Liver (tissue), 3 donors: ENCODE measurements at regions not wholly inside any gene's neighbourhood (a gene's known extent, or its start where the extent isn't known, plus 50 kb on each side); places are given as distances from the start of the nearest gene placed in this dataset.

ENCODE experiments used
- ATF3 ChIP-seq: IDR thresholded peaks from 2 replicates; pipeline ENCODE4 v1.6.1; 2016; ENCODE audit warnings: antibody characterized with exemption
- CTCF ChIP-seq: fragments of 150-350 bp; IDR thresholded peaks from 2 replicates; pipeline ENCODE4 v1.5.1; 2017; ENCODE audit warnings: improper control_type of control experiment, low read depth, low read length; ENCODE audit not compliant: missing input control
- GABPA ChIP-seq, 2 donors: IDR thresholded peaks in 1 of 2; conservative IDR thresholded peaks in 1 of 2; 2 replicates each; pipeline ENCODE4 v1.6.1; 2016; ENCODE audit warnings: antibody characterized with exemption in 2 of 2, mild to moderate bottlenecking in 1 of 2, moderate library complexity in 1 of 2
- HNF4A ChIP-seq, 2 donors: conservative IDR thresholded peaks; 2 replicates each; pipeline ENCODE4 v1.6.1; 2016; ENCODE audit warnings: antibody characterized with exemption in 2 of 2, mild to moderate bottlenecking in 2 of 2
- JUND ChIP-seq, 2 donors: IDR thresholded peaks; 2 replicates each; pipeline ENCODE4 v1.6.1; 2016; ENCODE audit warnings: antibody characterized with exemption in 2 of 2
- MAX ChIP-seq: IDR thresholded peaks from 2 replicates; pipeline ENCODE4 v1.6.1; 2016; ENCODE audit warnings: antibody characterized with exemption
- RAD21 ChIP-seq, 2 donors: IDR thresholded peaks; 2 replicates each; pipeline ENCODE4 v1.6.1; 2016; ENCODE audit warnings: antibody characterized with exemption in 2 of 2, mild to moderate bottlenecking in 2 of 2
- ZBTB33 ChIP-seq: IDR thresholded peaks from 2 replicates; pipeline ENCODE4 v1.6.1; 2016; ENCODE audit warnings: antibody characterized with exemption
- TF ChIP-seq, protein P1 (sequence below): IDR thresholded peaks from 2 replicates; pipeline ENCODE4 v1.6.1; 2016; ENCODE audit warnings: antibody characterized with exemption, mild to moderate bottlenecking
- donor health status: healthy.
- donor health status: healthy.

GRCh38 chr7:410395-410910 is 109.2 kb downstream of the PDGFA start:
- no peak for TF ChIP-seq CTCF
- no peak for TF ChIP-seq GABPA (IDR thresholded peaks at IDR 0.05 in 1 of 2, conservative IDR thresholded peaks at IDR 0.05 in 1 of 2)
- TF ChIP-seq, protein P1, sequence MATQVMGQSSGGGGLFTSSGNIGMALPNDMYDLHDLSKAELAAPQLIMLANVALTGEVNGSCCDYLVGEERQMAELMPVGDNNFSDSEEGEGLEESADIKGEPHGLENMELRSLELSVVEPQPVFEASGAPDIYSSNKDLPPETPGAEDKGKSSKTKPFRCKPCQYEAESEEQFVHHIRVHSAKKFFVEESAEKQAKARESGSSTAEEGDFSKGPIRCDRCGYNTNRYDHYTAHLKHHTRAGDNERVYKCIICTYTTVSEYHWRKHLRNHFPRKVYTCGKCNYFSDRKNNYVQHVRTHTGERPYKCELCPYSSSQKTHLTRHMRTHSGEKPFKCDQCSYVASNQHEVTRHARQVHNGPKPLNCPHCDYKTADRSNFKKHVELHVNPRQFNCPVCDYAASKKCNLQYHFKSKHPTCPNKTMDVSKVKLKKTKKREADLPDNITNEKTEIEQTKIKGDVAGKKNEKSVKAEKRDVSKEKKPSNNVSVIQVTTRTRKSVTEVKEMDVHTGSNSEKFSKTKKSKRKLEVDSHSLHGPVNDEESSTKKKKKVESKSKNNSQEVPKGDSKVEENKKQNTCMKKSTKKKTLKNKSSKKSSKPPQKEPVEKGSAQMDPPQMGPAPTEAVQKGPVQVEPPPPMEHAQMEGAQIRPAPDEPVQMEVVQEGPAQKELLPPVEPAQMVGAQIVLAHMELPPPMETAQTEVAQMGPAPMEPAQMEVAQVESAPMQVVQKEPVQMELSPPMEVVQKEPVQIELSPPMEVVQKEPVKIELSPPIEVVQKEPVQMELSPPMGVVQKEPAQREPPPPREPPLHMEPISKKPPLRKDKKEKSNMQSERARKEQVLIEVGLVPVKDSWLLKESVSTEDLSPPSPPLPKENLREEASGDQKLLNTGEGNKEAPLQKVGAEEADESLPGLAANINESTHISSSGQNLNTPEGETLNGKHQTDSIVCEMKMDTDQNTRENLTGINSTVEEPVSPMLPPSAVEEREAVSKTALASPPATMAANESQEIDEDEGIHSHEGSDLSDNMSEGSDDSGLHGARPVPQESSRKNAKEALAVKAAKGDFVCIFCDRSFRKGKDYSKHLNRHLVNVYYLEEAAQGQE = no peak
- TF ChIP-seq ZBTB33 = no peak
- TF ChIP-seq RAD21 (IDR thresholded peaks at IDR 0.05) = no peak
- no peak for TF ChIP-seq MAX
- TF ChIP-seq JUND (IDR thresholded peaks at IDR 0.05) = no peak
- no peak for TF ChIP-seq HNF4A (conservative IDR thresholded peaks at IDR 0.05)
- no peak for TF ChIP-seq ATF3
